Dendritic cell treated with granulocyte-macrophage colony-stimulating factor and Interleukin-4, amounts not matched to agents 40 ng/mL and 50 ng/mL, for 4 days (primary cell): ENCODE measurements at regions not wholly inside any gene's neighbourhood (a gene's known extent, or its start where the extent isn't known, plus 50 kb on each side); places are given as distances from the start of the nearest gene placed in this dataset.

Experiments
- H3K27ac Mint-ChIP-seq: one replicate; pipeline ENCODE4 v1.8.0; 2022; ENCODE audit warnings: mild to moderate bottlenecking, mixed read lengths
- H3K27me3 Mint-ChIP-seq: one replicate; pipeline ENCODE4 v1.8.0; 2022; ENCODE audit warnings: mild to moderate bottlenecking, mixed read lengths
- H3K36me3 Mint-ChIP-seq: one replicate; pipeline ENCODE4 v1.8.0; 2022; ENCODE audit warnings: low read depth, mixed read lengths
- H3K4me1 Mint-ChIP-seq: one replicate; pipeline ENCODE4 v1.8.0; 2022; ENCODE audit warnings: low read depth, mixed read lengths
- H3K4me3 Mint-ChIP-seq: one replicate; pipeline ENCODE4 v1.8.0; 2022; ENCODE audit warnings: mild to moderate bottlenecking, moderate library complexity, mixed read lengths
- H3K9me3 Mint-ChIP-seq: one replicate; pipeline ENCODE4 v1.8.0; 2022; ENCODE audit warnings: mixed read lengths
- intact Hi-C: fragments of 100-400 bp; cut with micrococcal nuclease; formaldehyde crosslinking; loops from one replicate; pipeline ENCODE4 v1.15.0; 2022

GRCh38 chr16:86683441-86684194 is 105.3 kb downstream of the FOXL1 start:
- Mint-ChIP-seq H3K27ac (no peak overlapping the region), H3K9me3 (no peaks in the 10 kb centered on the region), H3K4me3 (no peak overlapping the region), H3K36me3 (no peaks in the 10 kb centered on the region), H3K27me3 (peaks cover 11% of the 10 kb centered on the region), H3K4me1 (no peaks in the 10 kb centered on the region)
- intact Hi-C loops: no loop called here

GRCh38 chr16:86685076-86685475 is 106.7 kb downstream of the FOXL1 start:
- Mint-ChIP-seq H3K36me3 (no peaks in the 10 kb centered on the region), H3K27ac (no peak overlapping the region), H3K27me3 (peaks cover 7% of the 10 kb centered on the region), H3K4me1 (no peaks in the 10 kb centered on the region), H3K9me3 (no peaks in the 10 kb centered on the region), H3K4me3 (no peak overlapping the region)
- intact Hi-C loops: no loop called here

- H3K36me3 Mint-ChIP-seq: no peaks in the 10 kb centered on the region
- H3K27ac Mint-ChIP-seq: no peak overlapping the region
- intact Hi-C loops: no loop called here
- H3K9me3 Mint-ChIP-seq: no peaks in the 10 kb centered on the region
- peaks cover 13% of the 10 kb centered on the region for H3K27me3 Mint-ChIP-seq
- no peaks in the 10 kb centered on the region for H3K4me1 Mint-ChIP-seq
- H3K4me3 Mint-ChIP-seq: no peak overlapping the region
These were observed 112.6 kb downstream of the FOXL1 start for GRCh38 chr16:86690970-86691369.

GRCh38 chr16:86692426-86692825 is 114.1 kb downstream of the FOXL1 start:
- Mint-ChIP-seq H3K4me1 (no peaks in the 10 kb centered on the region), H3K36me3 (no peaks in the 10 kb centered on the region), H3K27ac (no peak overlapping the region), H3K27me3 (peaks cover 15% of the 10 kb centered on the region), H3K4me3 (no peak overlapping the region), H3K9me3 (no peaks in the 10 kb centered on the region)
- intact Hi-C loops: no loop called here

- no peaks in the 10 kb centered on the region for H3K9me3 Mint-ChIP-seq
- no peaks in the 10 kb centered on the region for H3K36me3 Mint-ChIP-seq
- intact Hi-C loops: no loop called here
- no peak overlapping the region for H3K27ac Mint-ChIP-seq
- no peak overlapping the region for H3K4me3 Mint-ChIP-seq
- H3K4me1 Mint-ChIP-seq: no peaks in the 10 kb centered on the region
- H3K27me3 Mint-ChIP-seq: peaks cover 15% of the 10 kb centered on the region
These were observed 114.7 kb downstream of the FOXL1 start for GRCh38 chr16:86693033-86693432.

- Mint-ChIP-seq H3K27ac (no peak overlapping the region), H3K36me3 (no peaks in the 10 kb centered on the region), H3K4me3 (no peak overlapping the region), H3K4me1 (no peaks in the 10 kb centered on the region), H3K27me3 (peaks cover 5% of the 10 kb centered on the region), H3K9me3 (no peaks in the 10 kb centered on the region)
- intact Hi-C loops: no loop called here
These were observed 119.4 kb downstream of the FOXL1 start for GRCh38 chr16:86697715-86698114.

- Mint-ChIP-seq H3K4me1 (no peaks in the 10 kb centered on the region), H3K36me3 (no peaks in the 10 kb centered on the region), H3K27ac (no peak overlapping the region), H3K9me3 (no peaks in the 10 kb centered on the region), H3K27me3 (peaks cover 2% of the 10 kb centered on the region), H3K4me3 (no peak overlapping the region)
- intact Hi-C loops: no loop called here
These were observed 121.9 kb downstream of the FOXL1 start for GRCh38 chr16:86700046-86700945.

GRCh38 chr16:86701286-86701975 is 123.1 kb downstream of the FOXL1 start:
- Mint-ChIP-seq H3K4me1 (no peaks in the 10 kb centered on the region), H3K9me3 (no peaks in the 10 kb centered on the region), H3K4me3 (no peak overlapping the region), H3K27ac (no peak overlapping the region), H3K27me3 (peaks cover 2% of the 10 kb centered on the region), H3K36me3 (no peaks in the 10 kb centered on the region)
- intact Hi-C loops: no loop called here

- H3K27ac Mint-ChIP-seq: no peak overlapping the region
These were observed 124.7 kb downstream of the FOXL1 start for GRCh38 chr16:86702824-86703588.

GRCh38 chr16:86704516-86704915 is 126.2 kb downstream of the FOXL1 start:
- Mint-ChIP-seq H3K36me3 (no peaks in the 10 kb centered on the region), H3K4me3 (no peak overlapping the region), H3K27me3 (peaks cover 2% of the 10 kb centered on the region), H3K4me1 (no peaks in the 10 kb centered on the region), H3K27ac (no peak overlapping the region), H3K9me3 (no peaks in the 10 kb centered on the region)
- intact Hi-C loops: no loop called here

More at GRCh38 chr16:86702824-86703588, 124.7 kb downstream of the FOXL1 start:
- no peaks in the 10 kb centered on the region for H3K4me1 Mint-ChIP-seq
- H3K36me3 Mint-ChIP-seq: no peaks in the 10 kb centered on the region
- H3K27me3 Mint-ChIP-seq: no peaks in the 10 kb centered on the region
- no peak overlapping the region for H3K4me3 Mint-ChIP-seq
- intact Hi-C loops: no loop called here
- H3K9me3 Mint-ChIP-seq: no peaks in the 10 kb centered on the region

GRCh38 chr16:86706726-86707125 is 128.4 kb downstream of the FOXL1 start:
- Mint-ChIP-seq H3K27ac (no peak overlapping the region), H3K36me3 (no peaks in the 10 kb centered on the region), H3K4me3 (no peak overlapping the region), H3K27me3 (peaks cover 2% of the 10 kb centered on the region), H3K4me1 (no peaks in the 10 kb centered on the region), H3K9me3 (no peaks in the 10 kb centered on the region)
- intact Hi-C loops: no loop called here

GRCh38 chr16:86707171-86707570 is 128.8 kb downstream of the FOXL1 start:
- Mint-ChIP-seq H3K27ac (no peak overlapping the region), H3K9me3 (no peaks in the 10 kb centered on the region), H3K4me1 (no peaks in the 10 kb centered on the region), H3K27me3 (peaks cover 2% of the 10 kb centered on the region), H3K4me3 (no peak overlapping the region), H3K36me3 (no peaks in the 10 kb centered on the region)
- intact Hi-C loops: no loop called here

- no peaks in the 10 kb centered on the region for H3K4me1 Mint-ChIP-seq
- H3K9me3 Mint-ChIP-seq: no peaks in the 10 kb centered on the region
- intact Hi-C loops: no loop called here
- H3K4me3 Mint-ChIP-seq: no peak overlapping the region
- no peaks in the 10 kb centered on the region for H3K36me3 Mint-ChIP-seq
- H3K27me3 Mint-ChIP-seq: peaks cover 2% of the 10 kb centered on the region
- H3K27ac Mint-ChIP-seq: no peak overlapping the region
These were observed 129.2 kb downstream of the FOXL1 start for GRCh38 chr16:86707581-86707980.
